HepG2 (cell line): ENCODE measurements at regions not wholly inside any gene's neighbourhood (a gene's known extent, or its start where the extent isn't known, plus 50 kb on each side); places are given as distances from the start of the nearest gene placed in this dataset.

Experiments
- ATAC-seq: fragments of 200-7000 bp; cut with Tn5 transposase; 3 replicates; pipeline ENCODE4 v1.9.1; 2020; ENCODE audit warnings: mild to moderate bottlenecking, moderate library complexity
- BruUV-seq: library from RNA; stranded (reverse); fragments of 400-500 nt; replicated peaks from 2 replicates; lab custom pipeline; 2021; lab: Mats Ljungman, UMichigan
- CTCF ChIA-PET: fragments of 300-600 bp; formaldehyde crosslinking; extraction: SDS; loops from one replicate; lab custom pipeline; 2021; ENCODE audit warnings: low total read pairs, inconsistent platforms, low intra/inter-chr PET ratio; lab: Yijun Ruan, JAX
- POLR2A ChIA-PET: fragments of 350-600 bp; sonication (Branson Sonifier 250); formaldehyde crosslinking; loops from one replicate; lab custom pipeline; 2020; ENCODE audit warnings: antibody characterized with exemption, inconsistent platforms; lab: Yijun Ruan, JAX
- DNase-seq: peaks from one replicate; pipeline ENCODE4 v3.0.0-alpha.2; 2015; ENCODE audit warnings: low spot score
- FAIRE-seq: peaks from 3 replicates; lab custom pipeline; 2011; peaks lifted over from hg19 to GRCh38; lab: Jason Lieb, UNC
- H2AFZ ChIP-seq: one replicate; pipeline ENCODE4 v1.6.1; 2011; ENCODE audit warnings: low read length, inconsistent platforms
- H3K27ac ChIP-seq: fragments of 300-600 bp; 3 replicates; pipeline ENCODE4 v1.8.0; 2011; ENCODE audit warnings: mixed run types, mild to moderate bottlenecking, mixed read lengths, low read length, inconsistent platforms; ENCODE audit not compliant: insufficient read depth; ENCODE audit errors: extremely low read length
- H3K27me3 ChIP-seq, 2 experiments: fragments of 200-600 bp in 1 of 2; 2 replicates in 1 of 2; 3 replicates in 1 of 2; pipeline versions ENCODE4 v1.6.0 to v1.8.0; 2011; ENCODE audit warnings: low read length in 2 of 2, mild to moderate bottlenecking in 2 of 2, moderate library complexity in 2 of 2, inconsistent platforms in 1 of 2; ENCODE audit not compliant: insufficient read depth in 2 of 2, control insufficient read depth in 1 of 2
- H3K36me3 ChIP-seq, 2 experiments: fragments of 200-600 bp in 1 of 2; replicated peaks in 1 of 2; 2 replicates in 1 of 2; 3 replicates in 1 of 2; pipeline versions ENCODE4 v1.5.1 to v1.8.0; 2011; ENCODE audit warnings: low read length in 2 of 2, inconsistent platforms in 1 of 2; ENCODE audit not compliant: insufficient read depth in 2 of 2, control insufficient read depth in 1 of 2
- H3K4me1 ChIP-seq: 2 replicates; pipeline ENCODE4 v1.5.1; 2012; ENCODE audit warnings: low read length, inconsistent platforms; ENCODE audit not compliant: insufficient read depth
- H3K4me2 ChIP-seq: 2 replicates; pipeline ENCODE4 v1.6.0; 2011; ENCODE audit warnings: low read depth, low read length, inconsistent platforms
- H3K4me3 ChIP-seq, 3 experiments: fragments of 200-600 bp in 1 of 3; sonication (generic), shearing (Covaris generic) in 1 of 3; replicated peaks in 1 of 3; 2 replicates each; pipeline ENCODE4 v1.5.1; 2011 to 2016; ENCODE audit warnings: low read length in 3 of 3, inconsistent platforms in 2 of 3, low read depth in 2 of 3, mild to moderate bottlenecking in 2 of 3, control low read depth in 1 of 3, mixed read lengths in 1 of 3; ENCODE audit not compliant: insufficient read depth in 1 of 3
- H3K79me2 ChIP-seq: one replicate; pipeline ENCODE4 v1.6.1; 2011; ENCODE audit warnings: low read length, inconsistent platforms; ENCODE audit not compliant: insufficient read depth
- H3K9ac ChIP-seq: 2 replicates; pipeline ENCODE4 v1.6.0; 2011; ENCODE audit warnings: mild to moderate bottlenecking, low read depth, low read length, inconsistent platforms; ENCODE audit not compliant: insufficient read depth
- H3K9me3 ChIP-seq: 2 replicates; pipeline ENCODE4 v1.5.1; 2012; ENCODE audit warnings: mild to moderate bottlenecking, low read length
- H4K20me1 ChIP-seq: 2 replicates; pipeline ENCODE4 v1.6.0; 2011; ENCODE audit warnings: inconsistent platforms, mild to moderate bottlenecking, low read length, moderate library complexity; ENCODE audit not compliant: insufficient read depth
- ARID2 ChIP-seq: sonication (generic); formaldehyde crosslinking; IDR thresholded peaks from 2 replicates; pipeline ENCODE4 v1.8.1; 2022; ENCODE audit warnings: mild to moderate bottlenecking, missing genetic modification reagents, borderline replicate concordance
- MAZ ChIP-seq, 2 experiments: sonication (generic) in 1 of 2; formaldehyde crosslinking in 1 of 2; IDR thresholded peaks; 2 replicates each; pipeline versions ENCODE4 v1.5.0 to v1.6.1; 2012 to 2020; ENCODE audit warnings: low read depth in 2 of 2, mild to moderate bottlenecking in 2 of 2, borderline replicate concordance in 1 of 2, improper control_type of control experiment in 1 of 2, low read length in 1 of 2, missing genetic modification reagents in 1 of 2, moderate library complexity in 1 of 2
- NR3C1 ChIP-seq: sonication (generic); formaldehyde crosslinking; IDR thresholded peaks from 2 replicates; pipeline ENCODE4 v1.4.0; 2020; ENCODE audit warnings: missing genetic modification reagents
- SMAD3 ChIP-seq: sonication (generic); formaldehyde crosslinking; IDR thresholded peaks from 2 replicates; pipeline ENCODE4 v1.4.0; 2020; ENCODE audit warnings: missing genetic modification reagents
- WIZ ChIP-seq: sonication (generic); formaldehyde crosslinking; IDR thresholded peaks from 2 replicates; pipeline ENCODE4 v1.5.1; 2020; ENCODE audit warnings: mild to moderate bottlenecking, missing genetic modification reagents
- ZNF446 ChIP-seq: sonication (generic); formaldehyde crosslinking; IDR thresholded peaks from 2 replicates; pipeline ENCODE4 v1.5.0; 2020; ENCODE audit warnings: mild to moderate bottlenecking, missing genetic modification reagents
- WGBS: methylation state at CpG from one replicate; pipeline ENCODE4 v1.1.6; 2017; ENCODE audit warnings: low lambda C conversion rate; 5-methylcytosine and 5-hydroxymethylcytosine counted together
- in situ Hi-C: cut with HindIII; loops from 2 replicates; pipeline ENCODE4 v1.10.0; 2017; ENCODE audit warnings: low pct_unique_long_range_greater_than_20kb; ENCODE audit not compliant: extremely low pct_ligation_motif_present
- intact Hi-C: fragments of 100-400 bp; cut with micrococcal nuclease; formaldehyde crosslinking; loops from one replicate; pipeline ENCODE4 v1.10.0; 2022; ENCODE audit not compliant: unreplicated experiment
- TF ChIP-seq, protein P1 (sequence below): sonication (generic); formaldehyde crosslinking; IDR thresholded peaks from 2 replicates; pipeline ENCODE4 v1.8.1; 2023; ENCODE audit warnings: mild to moderate bottlenecking, missing genetic modification reagents
- TF ChIP-seq, protein P2 (sequence below): sonication (generic); formaldehyde crosslinking; IDR thresholded peaks from 2 replicates; pipeline ENCODE4 v1.5.0; 2020; ENCODE audit warnings: missing genetic modification reagents
- TF ChIP-seq, protein P3 (sequence below), 2 experiments: fragments of 450-650 bp in 1 of 2; sonication (generic) in 1 of 2; formaldehyde crosslinking; IDR thresholded peaks; 2 replicates each; pipeline versions ENCODE4 v1.5.0 to v1.8.0; 2020 to 2022; ENCODE audit warnings: mild to moderate bottlenecking in 1 of 2, missing genetic modification reagents in 1 of 2

DNA sequence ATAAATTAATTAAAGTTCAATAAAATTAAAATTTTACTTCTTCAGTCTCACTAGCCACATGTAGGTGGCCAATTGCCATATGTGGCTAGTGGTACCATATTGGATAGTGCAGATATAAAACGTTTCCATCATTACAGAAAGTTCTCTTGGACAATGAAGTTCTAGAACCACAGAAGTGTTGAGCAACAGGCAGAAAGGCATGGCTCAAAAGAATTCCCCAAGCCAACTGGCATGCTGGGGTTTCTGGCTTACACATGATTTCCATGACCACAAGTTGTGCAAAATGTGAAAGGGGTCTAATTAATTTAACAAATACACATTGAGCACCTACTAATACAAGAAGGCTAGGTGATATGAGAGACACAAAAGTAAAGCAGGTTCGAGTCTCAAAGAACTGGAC lies 72.2 kb upstream of the CDC42BPA start:
- H4K20me1 ChIP-seq, result no peaks in the 10 kb centered on the region
- 3% methylated on average over 2 of the region's 2 CpGs for WGBS
- no peak for FAIRE-seq
- in situ Hi-C loops (no loop called here), intact Hi-C loops (no loop called here)
- H3K27ac ChIP-seq, result no peak overlapping the region
- CTCF ChIA-PET, result no interaction called here
- no peaks in the 10 kb centered on the region for H3K4me1 ChIP-seq
- H3K9me3 ChIP-seq, result no peaks in the 10 kb centered on the region
- H3K4me2 ChIP-seq, result no peak overlapping the region
- H3K36me3 ChIP-seq, result no peaks in the 10 kb centered on the region
- no peaks in the 10 kb centered on the region for H3K79me2 ChIP-seq
- POLR2A ChIA-PET, result no interaction called here
- no peak for DNase-seq
- no peak for ATAC-seq
- no peak overlapping the region for H3K4me3 ChIP-seq
- BruUV-seq, result no TSS peak
- no peaks in the 10 kb centered on the region for H3K27me3 ChIP-seq
- H2AFZ ChIP-seq, result no peak overlapping the region
- TF ChIP-seq, protein P1, sequence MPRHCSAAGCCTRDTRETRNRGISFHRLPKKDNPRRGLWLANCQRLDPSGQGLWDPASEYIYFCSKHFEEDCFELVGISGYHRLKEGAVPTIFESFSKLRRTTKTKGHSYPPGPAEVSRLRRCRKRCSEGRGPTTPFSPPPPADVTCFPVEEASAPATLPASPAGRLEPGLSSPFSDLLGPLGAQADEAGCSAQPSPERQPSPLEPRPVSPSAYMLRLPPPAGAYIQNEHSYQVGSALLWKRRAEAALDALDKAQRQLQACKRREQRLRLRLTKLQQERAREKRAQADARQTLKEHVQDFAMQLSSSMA (CRISPR knock-in tag), result no peak
- no peak for TF ChIP-seq ARID2 (CRISPR knock-in tag)
- TF ChIP-seq, protein P2, sequence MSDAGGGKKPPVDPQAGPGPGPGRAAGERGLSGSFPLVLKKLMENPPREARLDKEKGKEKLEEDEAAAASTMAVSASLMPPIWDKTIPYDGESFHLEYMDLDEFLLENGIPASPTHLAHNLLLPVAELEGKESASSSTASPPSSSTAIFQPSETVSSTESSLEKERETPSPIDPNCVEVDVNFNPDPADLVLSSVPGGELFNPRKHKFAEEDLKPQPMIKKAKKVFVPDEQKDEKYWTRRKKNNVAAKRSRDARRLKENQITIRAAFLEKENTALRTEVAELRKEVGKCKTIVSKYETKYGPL (CRISPR knock-in tag), result no peak
- no peak for TF ChIP-seq ZNF446 (CRISPR knock-in tag)
- no peak for TF ChIP-seq WIZ
- TF ChIP-seq, protein P3, sequence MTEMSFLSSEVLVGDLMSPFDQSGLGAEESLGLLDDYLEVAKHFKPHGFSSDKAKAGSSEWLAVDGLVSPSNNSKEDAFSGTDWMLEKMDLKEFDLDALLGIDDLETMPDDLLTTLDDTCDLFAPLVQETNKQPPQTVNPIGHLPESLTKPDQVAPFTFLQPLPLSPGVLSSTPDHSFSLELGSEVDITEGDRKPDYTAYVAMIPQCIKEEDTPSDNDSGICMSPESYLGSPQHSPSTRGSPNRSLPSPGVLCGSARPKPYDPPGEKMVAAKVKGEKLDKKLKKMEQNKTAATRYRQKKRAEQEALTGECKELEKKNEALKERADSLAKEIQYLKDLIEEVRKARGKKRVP (CRISPR knock-in tag; IDR thresholded peaks at IDR 0.05), result no peak
- TF ChIP-seq NR3C1 (CRISPR knock-in tag), result no peak
- TF ChIP-seq SMAD3 (CRISPR knock-in tag), result no peak
- TF ChIP-seq MAZ (IDR thresholded peaks at IDR 0.05; ENCODE audit: borderline replicate concordance, low read depth, low read length), result no peak
- TF ChIP-seq MAZ (CRISPR knock-in tag; IDR thresholded peaks at IDR 0.05; ENCODE audit: low read depth), result no peak
- H3K9ac ChIP-seq, result no peak overlapping the region
